ENCODE measurements at regions not wholly inside any gene's neighbourhood (a gene's known extent, or its start where the extent isn't known, plus 50 kb on each side); places are given as distances from the start of the nearest gene placed in this dataset.
A peak's percentile ranks its signal among the peaks of the same experiment; 100 is the strongest.
"Not testable (repeated sequence)": the region's sequence is repeated elsewhere in the genome, so short reads cannot be mapped to it uniquely, and the experiment has no call there.

DNA sequence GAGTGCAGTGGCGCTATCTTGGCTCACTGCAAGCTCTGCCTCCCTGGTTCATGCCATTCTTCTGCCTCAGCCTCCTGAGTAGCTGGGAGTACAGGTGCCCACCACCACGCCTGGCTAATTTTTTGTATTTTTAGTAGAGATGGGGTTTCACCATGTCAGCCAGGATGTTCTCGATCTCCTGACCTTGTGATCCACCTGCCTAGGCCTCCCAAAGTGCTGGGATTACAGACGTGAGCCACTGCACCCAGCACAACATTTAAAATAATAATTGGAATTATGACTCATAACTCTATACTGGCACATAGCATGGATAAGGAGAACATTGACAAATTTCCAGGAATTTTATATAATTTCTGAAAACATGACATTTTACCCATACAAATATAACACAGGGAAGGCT is 54.2 kb downstream of the DBET start:
- not testable (repeated sequence) for H3K27me3 ChIP-seq (ENCODE audit: insufficient read depth, low read depth, severe bottlenecking); H3K9me3 ChIP-seq (ENCODE audit: severe bottlenecking); H3K27ac ChIP-seq; H3K4me3 ChIP-seq (ENCODE audit: low read depth, low read length); DNase-seq; H3K36me3 ChIP-seq

DNA sequence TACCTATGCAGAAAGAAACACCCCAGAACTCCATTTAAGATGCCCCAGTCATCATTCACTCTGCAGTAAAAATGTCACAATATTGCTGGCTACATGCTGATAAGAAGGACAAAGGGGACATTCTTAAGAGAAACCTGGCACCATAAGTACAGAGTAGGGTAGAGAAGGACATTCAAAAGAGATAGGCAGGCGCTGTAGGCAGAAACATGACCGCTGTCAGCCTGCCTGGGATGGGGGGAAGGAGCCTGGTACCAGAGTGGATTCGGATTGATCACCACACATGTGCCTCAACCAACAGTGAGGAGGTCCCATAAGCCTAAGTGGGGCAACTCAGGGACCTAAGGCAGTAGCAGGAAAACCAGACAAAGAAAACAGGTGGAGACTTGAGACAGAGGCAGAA is 54.1 kb upstream of the DUX4 start:
- not testable (repeated sequence) for H3K36me3 ChIP-seq; H3K27me3 ChIP-seq (ENCODE audit: insufficient read depth, low read depth, severe bottlenecking); DNase-seq; H3K4me3 ChIP-seq (ENCODE audit: low read depth, low read length); H3K27ac ChIP-seq; H3K9me3 ChIP-seq (ENCODE audit: severe bottlenecking)

DNA sequence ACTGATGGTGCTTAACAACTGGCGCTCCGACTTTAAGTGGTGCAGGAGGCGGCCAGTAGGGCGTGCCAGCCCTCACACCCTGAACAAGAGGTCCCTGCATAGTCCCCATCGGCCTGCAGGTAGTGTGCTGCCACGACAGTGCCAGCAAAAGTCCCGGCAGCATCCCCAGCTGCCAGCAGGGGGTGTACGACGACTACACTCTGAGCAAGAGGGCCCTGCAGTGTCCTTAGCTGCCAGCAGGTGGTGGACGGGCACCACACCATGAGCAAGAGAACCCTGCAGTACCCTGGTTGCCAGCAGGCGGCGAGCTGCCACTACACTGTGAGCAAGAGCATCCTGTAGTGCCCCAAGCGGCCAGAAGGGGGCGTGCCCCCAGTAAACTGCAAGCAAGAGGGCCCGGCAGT is 53.5 kb upstream of the DUX4 start:
- H3K4me3 ChIP-seq (ENCODE audit: low read depth, low read length); H3K27me3 ChIP-seq (ENCODE audit: insufficient read depth, low read depth, severe bottlenecking); H3K36me3 ChIP-seq; H3K27ac ChIP-seq; H3K9me3 ChIP-seq (ENCODE audit: severe bottlenecking): not testable (repeated sequence)
- TF ChIP-seq, protein P1, sequence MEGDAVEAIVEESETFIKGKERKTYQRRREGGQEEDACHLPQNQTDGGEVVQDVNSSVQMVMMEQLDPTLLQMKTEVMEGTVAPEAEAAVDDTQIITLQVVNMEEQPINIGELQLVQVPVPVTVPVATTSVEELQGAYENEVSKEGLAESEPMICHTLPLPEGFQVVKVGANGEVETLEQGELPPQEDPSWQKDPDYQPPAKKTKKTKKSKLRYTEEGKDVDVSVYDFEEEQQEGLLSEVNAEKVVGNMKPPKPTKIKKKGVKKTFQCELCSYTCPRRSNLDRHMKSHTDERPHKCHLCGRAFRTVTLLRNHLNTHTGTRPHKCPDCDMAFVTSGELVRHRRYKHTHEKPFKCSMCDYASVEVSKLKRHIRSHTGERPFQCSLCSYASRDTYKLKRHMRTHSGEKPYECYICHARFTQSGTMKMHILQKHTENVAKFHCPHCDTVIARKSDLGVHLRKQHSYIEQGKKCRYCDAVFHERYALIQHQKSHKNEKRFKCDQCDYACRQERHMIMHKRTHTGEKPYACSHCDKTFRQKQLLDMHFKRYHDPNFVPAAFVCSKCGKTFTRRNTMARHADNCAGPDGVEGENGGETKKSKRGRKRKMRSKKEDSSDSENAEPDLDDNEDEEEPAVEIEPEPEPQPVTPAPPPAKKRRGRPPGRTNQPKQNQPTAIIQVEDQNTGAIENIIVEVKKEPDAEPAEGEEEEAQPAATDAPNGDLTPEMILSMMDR (IDR thresholded peaks at IDR 0.05; ENCODE audit: low read depth, low read length): 0 out of 2 replicates have a peak, but pooled peaks have one; percentile 43
- peak; percentile 44 for DNase-seq

DNA sequence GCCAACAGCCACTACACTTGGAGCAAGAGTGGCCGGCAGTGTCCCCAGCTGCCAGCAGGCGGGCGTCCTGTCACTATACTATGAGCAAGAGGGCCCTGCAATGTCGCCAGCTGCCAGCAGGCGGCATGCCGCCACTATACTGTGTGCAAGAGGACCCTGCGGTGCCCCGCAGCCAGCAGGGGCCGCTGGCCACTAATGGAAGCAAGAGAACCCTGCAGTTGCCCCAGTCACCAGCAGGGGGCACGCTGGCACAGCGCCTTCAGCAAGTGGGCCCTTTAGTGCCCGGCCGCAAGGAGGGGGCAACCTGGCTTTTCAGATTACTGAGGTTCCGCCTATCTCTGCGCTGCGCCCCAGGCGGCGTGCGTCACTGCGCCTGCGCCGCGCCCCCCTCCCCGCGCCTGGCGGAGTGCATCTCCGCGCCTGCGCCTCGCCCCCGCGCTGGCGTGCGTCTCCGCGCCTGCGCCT is 53.0 kb upstream of the DUX4 start:
- H3K27me3 ChIP-seq (ENCODE audit: insufficient read depth, low read depth, severe bottlenecking); H3K4me3 ChIP-seq (ENCODE audit: low read depth, low read length); H3K27ac ChIP-seq; H3K36me3 ChIP-seq; H3K9me3 ChIP-seq (ENCODE audit: severe bottlenecking): not testable (repeated sequence)
- DNase-seq: peak; percentile 65
- TF ChIP-seq, protein P1 (IDR thresholded peaks at IDR 0.05; ENCODE audit: low read depth, low read length): peak; percentile 26; the same call in 1 of the 2 replicates

DNA sequence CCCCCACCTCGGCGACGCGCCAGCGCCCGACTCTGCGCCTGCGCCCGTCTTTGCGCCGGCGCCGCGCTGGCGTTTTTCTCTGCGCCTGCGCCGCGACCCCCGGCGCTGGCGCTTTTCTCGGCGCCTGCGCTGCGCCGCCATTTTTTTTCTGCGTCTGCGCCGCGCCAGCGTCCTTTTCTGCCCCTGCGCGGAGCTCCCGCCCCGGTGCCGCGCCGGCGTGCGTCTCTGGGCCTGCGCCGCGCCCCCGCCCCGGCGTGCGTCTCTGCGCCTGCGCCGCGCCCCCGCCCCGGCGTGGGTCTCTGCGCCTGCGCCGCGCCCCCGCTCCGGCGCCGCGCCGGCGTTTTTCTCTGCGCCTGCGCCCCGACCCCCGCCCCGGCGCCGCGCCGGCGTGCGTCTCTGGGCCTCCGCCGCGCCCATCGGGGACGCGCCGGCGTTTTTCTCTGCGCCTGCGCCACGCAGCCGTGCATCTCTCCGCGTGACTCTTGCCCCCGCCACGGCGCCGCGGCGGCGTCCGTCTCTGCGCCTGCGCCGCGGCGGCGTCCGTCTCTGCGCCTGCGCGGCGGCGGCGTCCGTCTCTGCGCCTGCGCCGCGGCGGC is 52.4 kb upstream of the DUX4 start:
- not testable (repeated sequence) for DNase-seq; H3K36me3 ChIP-seq; H3K27me3 ChIP-seq (ENCODE audit: insufficient read depth, low read depth, severe bottlenecking); H3K27ac ChIP-seq; H3K4me3 ChIP-seq (ENCODE audit: low read depth, low read length); H3K9me3 ChIP-seq (ENCODE audit: severe bottlenecking)

DNA sequence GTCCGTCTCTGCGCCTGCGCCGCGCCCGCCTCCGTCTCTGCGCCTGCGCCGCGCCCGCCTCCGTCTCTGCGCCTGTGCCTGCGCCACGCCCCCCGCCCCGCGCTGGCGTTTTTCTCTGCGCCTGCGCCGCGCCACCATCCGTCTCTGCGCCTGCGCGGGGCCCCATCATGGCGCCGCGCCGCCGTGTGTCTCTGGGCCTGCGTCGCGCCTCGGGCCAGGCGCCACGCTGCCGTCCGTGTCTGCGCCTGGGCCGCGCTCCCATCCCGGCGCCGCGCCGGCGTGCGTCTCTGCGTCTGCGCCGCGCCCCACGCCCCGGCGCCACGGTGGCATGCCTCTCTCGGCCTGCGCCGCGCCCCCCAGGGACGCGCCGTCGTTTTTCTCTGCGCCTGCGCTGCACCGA is 51.8 kb upstream of the DUX4 start:
- Histone ChIP-seq H3K9me3 (ENCODE audit: severe bottlenecking) (peaks cover 2% of the 10 kb centered on the region), H3K36me3 (no peaks in the 10 kb centered on the region), H3K27ac (no peak overlapping the region), H3K4me3 (ENCODE audit: low read depth, low read length) (no peak overlapping the region), H3K27me3 (ENCODE audit: insufficient read depth, low read depth, severe bottlenecking) (no peaks in the 10 kb centered on the region)
- TF ChIP-seq, protein P1 (IDR thresholded peaks at IDR 0.05; ENCODE audit: low read depth, low read length): no peak
- no peak for DNase-seq

DNA sequence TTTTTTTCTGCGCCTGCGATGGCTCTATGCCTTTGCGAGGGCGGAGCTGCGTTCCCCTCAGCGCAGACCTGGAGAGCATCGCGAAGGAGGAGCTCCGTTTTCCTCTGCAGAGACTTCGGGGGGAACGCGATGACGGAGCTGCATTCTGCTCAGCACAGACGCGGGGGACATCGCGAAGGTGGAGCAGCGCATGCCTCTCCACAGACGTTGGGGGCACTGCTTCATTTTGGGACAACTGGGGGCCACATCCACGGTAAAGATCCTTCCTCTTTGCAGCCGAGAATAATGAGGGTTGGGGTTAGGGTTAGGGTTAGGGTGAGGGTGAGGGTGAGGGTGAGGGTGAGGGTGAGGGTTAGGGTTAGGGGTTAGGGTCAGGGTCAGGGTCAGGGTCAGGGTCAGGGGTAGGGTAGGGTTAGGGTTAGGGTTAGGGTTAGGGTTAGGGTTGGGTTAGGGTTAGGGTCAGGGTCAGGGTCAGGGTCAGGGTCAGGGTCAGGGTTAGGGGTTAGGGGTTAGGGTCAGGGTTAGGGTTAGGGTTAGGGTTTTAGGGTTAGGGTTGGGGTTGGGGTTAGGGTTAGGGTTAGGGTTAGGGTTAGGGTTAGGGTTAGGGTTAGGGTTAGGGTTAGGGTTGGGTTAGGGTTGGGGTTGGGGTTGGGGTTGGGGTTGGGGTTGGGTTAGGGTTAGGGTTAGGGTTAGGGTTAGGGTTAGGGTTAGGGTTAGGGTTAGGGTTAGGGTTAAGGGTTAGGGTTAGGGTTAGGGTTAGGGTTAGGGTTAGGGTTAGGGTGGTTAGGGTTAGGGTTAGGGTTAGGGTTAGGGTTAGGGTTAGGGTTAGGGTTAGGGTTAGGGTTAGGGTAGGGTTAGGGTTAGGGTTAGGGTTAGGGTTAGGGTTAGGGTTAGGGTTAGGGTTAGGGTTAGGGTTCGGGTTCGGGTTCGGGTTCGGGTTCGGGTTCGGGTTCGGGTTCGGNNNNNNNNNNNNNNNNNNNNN is 51.1 kb upstream of the DUX4 start:
- H3K4me3 ChIP-seq (ENCODE audit: low read depth, low read length); H3K36me3 ChIP-seq; H3K9me3 ChIP-seq (ENCODE audit: severe bottlenecking); H3K27me3 ChIP-seq (ENCODE audit: insufficient read depth, low read depth, severe bottlenecking); H3K27ac ChIP-seq: not testable (repeated sequence)
- peak; percentile 37 for DNase-seq

All from WERI-Rb-1 (cell line).